CD4-positive, alpha-beta T cell treated with Interleukin-2 at 100 ng/mL for 4 hours (primary cell): ENCODE measurements at regions not wholly inside any gene's neighbourhood (a gene's known extent, or its start where the extent isn't known, plus 50 kb on each side); places are given as distances from the start of the nearest gene placed in this dataset.
"Not testable (repeated sequence)": the region's sequence is repeated elsewhere in the genome, so short reads cannot be mapped to it uniquely, and the experiment has no call there.

Experiments used
- DNase-seq: peaks from one replicate; pipeline ENCODE4 v3.0.0-alpha.2; 2020; ENCODE audit warnings: low spot score

DNA sequence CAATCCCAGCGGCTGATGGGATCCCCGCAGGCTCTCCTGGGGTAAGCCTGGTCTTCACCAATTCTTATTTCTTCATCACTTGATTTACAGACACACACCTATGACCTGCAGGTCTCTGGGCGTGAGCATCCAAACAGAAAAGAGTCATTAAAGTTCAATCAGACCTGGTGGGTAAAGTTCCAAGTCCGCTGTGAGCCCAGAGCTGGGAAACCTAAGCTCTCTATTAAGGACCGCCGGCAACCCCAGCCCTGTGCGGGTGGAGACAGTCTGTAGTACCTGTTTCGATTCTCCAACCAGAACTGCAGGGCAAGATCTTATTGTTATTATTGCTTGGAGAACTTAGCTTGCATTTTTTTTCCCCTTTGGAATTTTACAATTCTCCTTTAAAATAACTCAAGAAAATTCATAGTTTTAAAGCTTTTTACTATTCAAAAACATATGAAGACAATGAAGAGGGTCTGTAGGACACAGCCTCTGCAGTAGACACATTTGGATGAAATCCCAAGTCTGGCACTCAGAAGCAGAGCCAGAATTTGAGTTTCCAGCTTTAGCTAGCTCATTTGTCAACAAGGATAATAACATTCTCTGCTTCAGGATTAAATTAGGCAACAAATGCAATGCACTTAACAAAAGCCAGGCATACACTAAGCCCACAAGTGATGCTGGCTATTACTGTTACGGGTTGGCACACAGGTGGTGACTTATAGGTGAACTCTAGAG is 376.4 kb downstream of the INSIG2 start:
- DNase-seq: no peak

GRCh38 chr2:118464046-118464445 is 375.8 kb downstream of the INSIG2 start:
- no peak for DNase-seq

DNA sequence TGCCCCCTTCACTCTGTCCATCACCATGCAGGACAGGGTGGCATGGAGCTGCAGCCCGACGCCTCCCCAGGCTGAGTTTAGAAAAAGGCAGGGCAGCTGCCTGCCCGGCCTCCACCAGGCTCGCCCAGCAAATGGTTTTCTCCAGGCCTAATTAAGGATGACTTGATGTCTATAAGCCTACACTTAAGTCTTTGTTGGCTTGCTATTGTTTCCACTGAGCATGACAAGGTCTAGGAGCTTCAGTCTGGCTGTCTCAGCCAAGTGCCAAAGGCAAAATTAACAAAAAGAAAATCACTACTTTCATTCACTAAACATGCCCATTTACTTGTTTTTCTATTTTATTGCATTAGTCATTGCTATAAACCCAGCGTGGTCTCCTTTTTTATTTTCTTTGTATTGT is 372.2 kb downstream of the INSIG2 start:
- DNase-seq: no peak

DNA sequence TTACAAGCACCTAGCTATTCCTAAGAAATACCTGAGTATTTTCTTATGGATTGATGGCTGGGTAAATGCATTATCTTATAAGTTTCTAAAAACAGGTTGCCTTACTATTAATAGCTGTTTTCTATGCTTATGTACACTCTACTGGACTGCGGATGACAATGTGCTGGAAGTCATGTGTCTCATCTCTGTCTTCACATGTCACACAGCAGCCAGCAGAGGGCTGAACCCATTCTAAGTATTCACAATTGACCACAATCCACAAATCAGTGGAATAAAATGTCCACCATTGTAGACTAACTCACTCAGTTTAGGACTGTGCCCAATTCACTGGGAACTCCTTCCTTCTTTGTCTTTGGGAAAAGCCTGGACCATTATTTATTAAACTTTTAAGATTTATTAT is 371.2 kb downstream of the INSIG2 start:
- DNase-seq: no peak

- DNase-seq: no peak
Measured at GRCh38 chr2:118457951-118458350, 369.7 kb downstream of the INSIG2 start.

DNA sequence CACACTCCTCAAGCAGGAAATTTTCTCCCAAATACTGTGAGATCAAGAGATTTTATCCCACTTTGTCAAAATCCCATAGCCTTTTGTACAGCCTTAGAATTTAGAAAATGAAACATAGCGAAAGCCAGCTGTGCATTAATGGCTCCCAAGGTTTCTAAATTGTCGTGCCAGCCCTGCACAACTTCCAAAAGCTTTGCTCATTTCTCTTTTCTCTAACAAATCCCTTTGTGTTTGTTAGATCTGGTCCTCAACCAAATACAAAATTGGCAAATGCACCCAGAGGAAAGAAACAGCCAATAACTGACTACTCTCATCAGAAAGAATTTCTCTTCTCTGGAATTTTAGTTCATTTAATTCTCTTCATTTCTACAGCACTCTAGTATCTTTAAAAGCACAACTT is 361.1 kb downstream of the INSIG2 start:
- DNase-seq: no peak

- DNase-seq: no peak
Measured at GRCh38 chr2:118443596-118443995, 355.3 kb downstream of the INSIG2 start.

- DNase-seq: no peak
Measured at GRCh38 chr2:118442996-118443553, 354.8 kb downstream of the INSIG2 start.

DNA sequence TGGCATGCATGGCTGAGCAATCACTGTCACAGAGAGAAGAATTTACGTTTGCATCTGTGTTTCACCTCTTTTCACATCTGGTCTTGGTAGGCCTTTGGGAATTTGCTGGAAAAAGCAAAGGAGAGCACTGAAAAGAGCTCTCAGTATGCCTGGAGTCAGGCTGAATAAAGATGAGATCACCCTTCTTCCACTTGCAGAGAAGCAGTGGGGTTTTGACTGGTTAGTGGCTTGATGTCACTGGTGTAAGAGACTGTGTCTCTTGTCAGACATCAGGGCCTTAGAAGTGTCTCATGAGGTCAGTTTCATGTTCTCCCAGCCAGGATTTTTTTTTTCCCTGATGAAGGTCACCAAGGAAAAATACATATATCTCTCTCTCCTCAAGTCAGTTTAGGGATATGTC is 353.8 kb downstream of the INSIG2 start:
- DNase-seq: no peak

- no peak for DNase-seq
Measured at GRCh38 chr2:118440404-118441098, 352.3 kb downstream of the INSIG2 start.

DNA sequence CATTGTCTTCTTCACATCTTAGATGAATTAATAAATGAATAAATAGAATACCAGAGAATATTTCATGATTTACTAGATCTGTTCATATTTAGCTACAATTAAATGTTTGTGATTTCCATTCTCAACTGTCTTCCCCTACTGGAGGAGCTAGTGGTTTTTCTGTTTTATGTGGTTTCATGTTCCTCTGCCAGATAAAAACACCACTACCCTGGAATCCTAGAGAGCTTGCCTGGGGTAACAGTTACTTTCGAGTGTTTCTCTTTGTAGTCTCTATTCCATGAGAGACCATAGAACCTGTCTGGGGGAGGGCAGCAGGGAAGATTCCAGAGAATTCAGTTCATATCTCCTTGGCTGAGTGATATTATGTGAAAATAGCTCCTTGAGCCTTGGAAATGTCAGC is 349.2 kb downstream of the INSIG2 start:
- DNase-seq: no peak

DNA sequence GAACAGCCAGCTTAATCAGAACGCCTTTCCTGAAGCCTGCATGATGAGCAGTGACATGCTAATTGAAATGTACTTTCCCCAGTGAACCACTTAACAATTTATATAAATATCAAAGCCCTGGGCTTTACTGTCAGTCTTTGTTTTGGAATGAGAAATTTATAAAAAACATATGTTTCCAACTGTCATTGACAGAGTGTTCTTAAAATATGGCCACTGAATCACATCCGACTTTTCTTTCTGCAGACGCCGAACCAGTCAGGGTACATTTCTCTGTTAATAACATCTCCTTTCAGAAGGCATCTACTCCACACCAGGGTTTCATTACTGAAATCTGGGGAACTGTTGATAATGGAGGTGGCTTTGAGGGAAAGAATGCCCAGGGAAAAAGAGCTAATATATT is 343.7 kb downstream of the INSIG2 start:
- DNase-seq: no peak

GRCh38 chr2:118431586-118431985 is 343.3 kb downstream of the INSIG2 start:
- no peak for DNase-seq

DNA sequence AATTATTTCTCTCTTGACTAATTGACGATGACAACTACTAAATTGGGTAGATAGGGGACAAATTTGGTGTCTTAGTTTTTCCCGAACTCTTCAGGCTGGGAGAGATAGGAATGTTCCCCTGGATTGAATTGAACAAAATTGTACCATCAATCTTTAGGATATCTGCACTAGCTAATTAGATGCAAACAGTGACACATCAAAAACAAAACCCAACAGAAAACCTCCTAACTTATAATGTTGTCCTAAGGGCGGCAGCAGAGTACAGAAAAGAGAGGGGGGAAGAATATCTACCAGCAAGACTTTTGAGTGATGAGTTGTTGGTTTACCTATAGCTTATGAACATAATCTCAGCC is 342.9 kb downstream of the INSIG2 start:
- DNase-seq: no peak

- DNase-seq: no peak
Measured at GRCh38 chr2:118430510-118431164, 342.4 kb downstream of the INSIG2 start.

DNA sequence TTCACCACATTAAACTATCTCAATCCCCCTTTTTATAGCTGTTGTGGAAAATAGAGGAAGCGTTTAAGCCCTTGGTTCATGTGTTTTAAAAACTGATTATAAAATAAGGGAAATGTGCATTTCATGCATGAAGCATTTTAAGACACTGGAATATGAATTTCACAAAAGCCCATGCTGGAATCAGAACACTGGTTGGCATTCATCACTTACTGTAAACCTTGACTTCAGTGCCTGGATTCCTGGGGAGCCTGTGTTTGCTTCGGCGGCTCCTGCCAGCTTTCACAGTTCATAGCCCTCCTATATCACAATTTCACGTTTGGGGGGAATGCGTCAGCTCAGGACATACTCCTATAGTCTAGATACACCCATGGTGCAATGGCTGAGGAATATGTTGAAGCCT is 336.9 kb downstream of the INSIG2 start:
- DNase-seq: no peak

DNA sequence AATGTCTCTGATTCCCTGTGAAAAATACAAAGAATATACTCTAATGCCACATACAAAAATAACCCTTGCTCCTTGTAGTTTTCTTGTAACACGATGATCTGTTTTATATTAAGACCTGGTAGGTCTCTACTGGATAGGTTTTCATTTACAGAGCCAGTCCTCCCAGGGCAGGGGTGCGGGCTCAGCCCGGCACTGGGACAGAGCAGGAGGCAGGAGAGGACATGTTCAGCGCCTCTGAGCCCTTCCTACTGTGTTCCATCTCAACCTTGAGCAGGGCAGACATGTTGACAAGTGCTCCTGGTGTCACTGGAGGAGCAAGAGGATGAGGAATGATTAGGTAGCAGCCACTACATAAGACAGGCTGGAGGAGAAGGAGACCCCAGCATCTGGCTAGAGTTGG is 335.5 kb downstream of the INSIG2 start:
- no peak for DNase-seq

- DNase-seq: no peak
Measured at GRCh38 chr2:118421648-118422047, 333.4 kb downstream of the INSIG2 start.

DNA sequence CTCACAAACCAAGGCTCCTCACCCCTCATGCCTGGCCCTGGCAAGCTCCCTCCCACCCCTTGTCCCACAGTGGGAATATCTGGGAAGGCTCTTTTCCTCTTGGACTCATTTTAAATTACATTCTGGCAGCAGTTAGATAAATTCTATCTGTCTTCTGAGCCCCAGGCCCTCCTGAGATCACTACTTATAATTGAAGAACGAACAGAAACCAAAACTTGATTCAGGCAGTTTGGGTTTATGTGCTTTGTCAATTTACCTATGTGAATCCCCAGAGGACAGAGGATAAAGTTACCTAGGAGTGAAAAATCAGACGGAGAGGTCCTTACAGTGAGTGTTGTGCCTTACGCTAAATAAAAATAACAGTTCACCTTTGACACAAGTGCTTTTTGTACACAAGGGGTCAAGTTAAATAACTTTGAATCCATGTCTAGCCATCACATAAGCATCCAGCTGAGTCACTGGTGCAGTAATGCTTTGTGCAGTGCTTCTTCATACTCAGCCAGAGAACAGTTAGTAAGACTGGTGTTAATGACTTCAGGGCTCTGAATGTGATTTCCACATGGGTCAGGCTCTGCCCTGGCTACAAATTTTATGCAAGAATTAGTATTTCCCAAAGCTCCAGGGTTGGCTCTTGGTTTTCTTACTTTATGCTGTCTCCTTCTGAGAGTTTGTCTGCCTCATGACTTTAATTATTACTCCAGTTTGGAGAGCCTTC is 329.3 kb downstream of the INSIG2 start:
- no peak for DNase-seq

GRCh38 chr2:118415186-118415585 is 326.9 kb downstream of the INSIG2 start:
- DNase-seq: not testable (repeated sequence)

DNA sequence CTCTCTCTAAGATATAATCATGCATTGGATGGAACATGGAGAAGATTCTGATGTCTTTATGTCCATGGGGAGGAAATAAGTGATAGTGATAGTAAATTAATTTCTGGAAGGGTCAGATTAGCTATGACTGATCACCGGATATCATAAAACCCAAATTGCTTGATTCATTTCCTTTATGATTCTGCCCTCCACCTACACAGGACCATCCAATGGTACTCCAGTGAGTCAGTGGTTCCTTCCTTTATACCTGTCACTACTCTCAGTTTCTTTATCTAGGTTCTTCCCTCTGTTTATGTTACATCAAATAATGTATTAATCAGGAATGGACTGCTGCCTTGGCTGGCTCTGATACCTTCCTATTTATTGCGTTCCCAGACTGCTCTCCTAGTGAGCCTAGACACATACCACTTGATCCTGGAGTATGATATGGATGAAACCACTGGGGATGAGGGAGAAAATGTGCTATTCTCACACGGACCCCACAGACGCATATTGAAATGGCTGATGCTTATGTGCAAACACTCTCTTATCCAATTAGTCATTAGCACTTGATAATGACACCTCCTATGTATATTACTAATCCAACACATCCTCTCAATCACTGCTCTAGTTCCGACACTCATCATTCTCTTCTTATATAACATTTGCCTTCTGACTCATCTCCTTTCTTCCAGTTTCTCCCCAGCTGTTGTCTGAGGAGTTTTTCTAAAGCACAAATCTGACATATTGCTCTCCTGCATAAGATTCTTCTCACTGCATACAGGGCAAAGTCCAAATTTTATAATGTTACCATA is 315.6 kb downstream of the INSIG2 start:
- no peak for DNase-seq

- DNase-seq: no peak
Measured at GRCh38 chr2:118388771-118389170, 300.5 kb downstream of the INSIG2 start.
